Amniotic epithelial cell (primary cell): ENCODE measurements at regions not wholly inside any gene's neighbourhood (a gene's known extent, or its start where the extent isn't known, plus 50 kb on each side); places are given as distances from the start of the nearest gene placed in this dataset.
"Not testable (repeated sequence)": the region's sequence is repeated elsewhere in the genome, so short reads cannot be mapped to it uniquely, and the experiment has no call there.

Source experiments
- DNase-seq: peaks from one replicate; pipeline ENCODE4 v3.0.0-alpha.2; 2010; ENCODE audit warnings: low read depth

DNA sequence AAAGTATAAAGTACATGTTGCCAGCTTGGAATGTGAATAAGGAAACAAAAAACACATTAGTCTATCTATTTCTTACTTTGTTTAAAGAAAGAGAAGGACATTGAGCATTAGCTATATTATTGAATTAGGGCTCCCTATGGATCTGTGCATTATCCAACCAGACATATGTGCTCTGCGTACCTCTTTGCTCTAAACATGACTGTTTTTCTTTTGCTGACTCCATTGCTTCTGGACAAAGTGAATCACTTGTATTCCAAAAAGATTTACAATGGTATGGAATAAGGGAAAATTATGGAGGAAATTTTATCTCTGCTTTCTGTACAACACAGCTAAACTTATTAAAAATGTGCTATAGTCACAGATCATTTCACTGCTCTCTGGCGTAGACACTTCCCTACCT lies 727.8 kb upstream of the LCORL start:
- DNase-seq = no peak

DNA sequence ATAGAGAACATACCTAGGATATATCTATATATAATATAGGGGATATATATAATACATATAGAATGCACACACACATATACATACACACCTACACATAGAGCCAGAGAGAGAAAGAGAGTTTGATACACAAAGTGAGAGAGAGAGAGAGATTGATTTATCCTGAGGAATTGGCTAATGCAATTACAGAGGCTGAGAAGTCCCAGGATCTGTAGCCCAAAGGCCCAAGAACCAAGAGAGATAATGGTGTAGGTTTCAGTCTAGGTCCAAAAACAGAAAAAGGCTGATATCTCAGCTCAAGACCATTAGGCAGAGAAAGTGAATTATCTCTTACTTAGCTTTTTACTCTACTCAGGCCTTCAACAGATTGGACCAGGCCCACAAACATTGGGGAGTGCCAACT lies 715.0 kb upstream of the LCORL start:
- no peak for DNase-seq

DNA sequence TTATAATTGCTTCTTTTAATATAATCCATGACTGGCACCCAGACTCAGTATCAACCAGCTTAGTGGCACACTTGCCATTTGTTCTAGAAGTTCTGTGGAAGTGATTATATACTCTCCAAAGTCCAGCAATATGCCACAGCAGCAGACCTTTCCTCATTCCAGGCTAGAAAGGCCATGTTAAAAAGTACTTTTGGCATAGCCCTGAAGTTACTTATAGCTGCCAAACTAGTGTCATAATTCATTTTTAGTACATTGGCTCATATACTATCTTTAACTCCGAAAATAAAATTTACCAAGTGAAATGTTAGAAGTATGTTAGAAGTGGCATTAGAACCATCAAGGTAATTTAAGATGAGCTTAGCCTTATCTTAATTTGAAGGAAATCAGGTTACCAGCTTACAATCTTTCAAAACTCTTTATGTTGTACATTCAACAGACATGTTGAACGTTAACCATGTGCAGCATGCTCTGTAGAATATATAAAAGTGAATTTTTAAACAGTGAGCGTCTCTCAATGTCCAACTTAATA lies 714.2 kb upstream of the LCORL start:
- no peak for DNase-seq

DNA sequence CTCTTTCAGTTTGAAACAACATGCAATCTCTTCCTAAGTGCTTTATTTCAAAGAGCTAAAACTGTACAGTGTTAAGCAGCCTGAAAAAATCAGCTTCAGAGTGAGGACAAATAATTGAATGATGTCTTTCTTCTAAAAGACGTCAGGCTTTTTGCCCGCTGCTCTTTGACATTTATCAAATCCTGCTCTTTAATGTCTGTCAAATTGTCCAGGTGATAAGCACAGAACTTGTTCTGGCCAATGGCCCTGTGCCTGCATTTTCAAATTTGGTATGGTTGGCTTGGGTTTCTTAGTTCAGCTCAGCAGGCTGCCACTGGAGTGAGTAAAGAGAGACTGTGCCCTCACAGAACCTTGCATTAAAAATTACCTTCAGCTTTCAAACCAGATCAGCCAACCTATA lies 712.9 kb upstream of the LCORL start:
- DNase-seq = no peak

DNA sequence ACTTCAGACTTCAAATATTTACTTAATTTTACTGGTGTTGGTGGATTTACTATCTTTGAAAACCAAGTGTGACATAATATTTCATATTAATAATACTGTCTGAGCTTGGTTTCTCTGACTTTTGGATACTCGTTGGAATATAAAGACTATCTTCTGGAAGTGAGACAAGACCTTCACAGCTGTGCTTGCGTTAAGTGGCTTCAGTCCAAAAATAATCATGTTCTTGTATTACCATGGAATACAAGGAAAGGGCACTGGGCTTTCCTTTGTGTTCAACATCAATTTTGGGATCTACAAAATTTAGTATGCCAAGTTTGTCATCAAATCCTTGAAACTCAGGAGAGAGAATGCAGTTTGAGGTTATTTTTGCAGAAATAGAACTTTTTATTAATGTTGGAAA lies 712.4 kb upstream of the LCORL start:
- DNase-seq = no peak

DNA sequence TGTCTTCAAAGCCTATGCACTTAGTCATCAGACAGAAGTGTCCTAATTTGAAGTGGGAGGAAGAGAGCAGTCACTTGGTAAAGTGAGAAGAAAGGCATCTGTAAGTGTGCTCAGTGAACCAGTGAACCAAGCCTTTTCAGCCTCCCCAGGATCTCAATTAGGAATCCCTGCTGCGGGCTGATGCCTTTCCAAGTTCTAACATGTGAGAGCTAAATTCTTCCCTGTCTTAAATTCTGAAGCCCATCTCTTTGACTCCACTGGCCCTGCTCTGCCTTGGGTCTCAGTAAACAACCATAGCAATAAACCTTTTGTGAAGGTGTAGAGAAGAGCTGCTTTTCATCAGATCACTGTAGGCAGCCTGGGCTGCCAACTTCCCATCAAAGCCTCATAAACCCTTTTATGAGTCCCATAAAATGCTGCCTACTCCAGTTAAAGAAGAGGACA lies 701.2 kb upstream of the LCORL start:
- no peak for DNase-seq

DNA sequence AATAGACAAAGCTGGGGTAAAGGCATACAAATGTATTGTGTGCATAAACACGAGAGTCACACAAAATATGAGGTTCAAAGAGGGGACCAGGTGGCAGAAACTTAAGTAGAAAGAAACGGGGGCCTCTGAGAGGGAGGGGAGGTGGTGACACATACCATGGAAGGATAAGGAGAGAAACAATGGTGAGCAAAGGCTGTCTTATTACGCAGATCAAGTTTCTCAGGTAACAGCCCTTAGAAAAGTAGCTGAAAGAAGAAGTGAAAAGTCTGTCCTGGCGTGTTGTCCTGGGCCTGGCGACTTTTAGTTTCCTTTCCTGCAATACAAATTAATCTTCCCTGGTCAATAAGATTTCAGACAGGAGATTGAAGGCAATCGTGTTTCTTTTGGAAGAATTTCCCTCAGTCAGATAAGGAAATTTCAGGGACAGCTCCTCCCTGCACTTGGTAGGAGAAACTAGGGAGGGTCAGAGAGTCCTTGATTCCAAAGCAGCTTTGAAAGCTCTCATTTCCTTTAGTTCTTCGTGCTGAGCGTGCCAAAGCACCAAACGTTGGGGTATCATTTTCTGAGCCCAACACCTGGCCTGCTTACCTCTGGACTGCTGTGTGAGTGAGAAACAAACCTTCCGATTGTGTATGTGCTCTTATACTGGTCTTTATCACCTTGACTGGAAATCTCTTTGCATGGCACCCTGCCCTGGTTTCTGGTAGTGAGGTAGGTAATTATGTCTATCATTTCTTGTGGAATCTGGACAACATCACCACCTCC lies 676.7 kb upstream of the LCORL start:
- no peak for DNase-seq

DNA sequence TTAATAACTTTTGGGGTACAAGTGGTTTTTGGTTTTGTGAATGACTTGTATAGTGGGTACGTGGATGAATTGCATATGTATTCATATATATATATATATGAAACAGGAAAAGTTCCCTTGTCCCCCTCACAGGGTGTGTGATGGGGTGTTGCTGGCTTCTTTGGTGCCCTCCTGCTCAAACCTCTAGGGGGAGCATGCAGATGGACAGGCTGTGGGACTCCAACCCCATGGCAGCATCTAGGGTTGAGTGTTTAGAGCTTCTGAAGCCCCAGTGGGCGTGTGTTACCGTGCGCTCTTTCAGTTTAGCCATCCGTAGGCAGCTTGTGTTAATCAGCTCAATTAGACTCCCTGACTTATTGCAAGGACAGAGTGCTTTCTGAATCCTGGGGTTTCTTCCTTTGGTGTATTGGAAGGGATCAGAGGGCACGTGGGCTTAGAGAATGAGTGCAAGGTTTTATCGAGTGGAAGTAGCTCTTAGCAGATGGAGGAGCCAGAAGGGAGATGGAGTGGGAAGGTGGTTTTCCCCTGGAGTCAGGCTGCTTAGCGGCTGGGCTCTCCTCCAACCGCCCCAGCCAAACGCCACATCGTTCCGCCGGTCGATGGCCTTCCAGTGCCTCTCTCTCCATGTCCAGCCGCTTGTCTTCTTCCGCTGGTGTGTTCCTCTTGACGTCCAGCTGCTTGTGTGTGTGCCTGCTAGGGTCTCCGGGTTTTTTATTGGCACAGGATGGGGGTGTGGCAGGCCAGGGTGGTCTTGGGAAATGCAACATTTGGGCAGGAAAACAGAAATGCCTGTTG lies 674.4 kb upstream of the LCORL start:
- no peak for DNase-seq

DNA sequence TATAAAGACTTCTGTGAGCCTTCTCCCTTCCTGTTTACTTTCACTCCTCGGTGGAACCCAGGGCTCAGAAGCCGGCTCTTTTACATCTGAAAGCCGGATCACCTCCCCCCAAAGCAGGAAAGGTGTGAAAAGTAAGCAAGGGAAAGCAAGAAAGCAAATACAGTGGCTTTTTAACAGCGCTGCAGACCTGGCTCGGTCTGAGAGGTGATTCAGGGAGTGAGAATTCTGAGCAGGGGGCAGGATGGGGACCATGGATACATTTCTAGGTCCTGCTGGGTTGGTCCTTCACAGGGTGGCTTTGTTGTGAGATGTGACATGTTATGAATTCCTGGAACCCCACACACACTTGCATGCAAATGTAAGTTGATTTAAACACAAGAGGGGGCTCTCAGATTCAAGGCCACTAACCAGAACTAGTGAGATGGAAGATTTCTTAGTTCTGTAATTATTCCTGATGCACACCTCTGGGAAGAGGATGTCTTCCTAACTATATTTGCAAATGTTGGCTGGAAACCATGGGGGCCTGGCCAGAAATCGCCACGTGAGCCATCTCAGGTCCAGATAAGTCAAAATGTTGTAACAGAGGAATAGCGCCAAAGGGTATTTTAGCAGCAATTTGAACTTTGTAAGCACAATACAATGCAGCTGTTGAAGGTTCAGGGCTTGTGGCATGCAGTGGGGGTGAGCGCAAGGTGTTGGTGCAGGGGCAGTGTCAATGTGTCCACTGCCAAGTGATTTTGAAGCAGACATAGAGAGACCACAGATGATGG lies 670.1 kb upstream of the LCORL start:
- DNase-seq = peak; percentile 5

DNA sequence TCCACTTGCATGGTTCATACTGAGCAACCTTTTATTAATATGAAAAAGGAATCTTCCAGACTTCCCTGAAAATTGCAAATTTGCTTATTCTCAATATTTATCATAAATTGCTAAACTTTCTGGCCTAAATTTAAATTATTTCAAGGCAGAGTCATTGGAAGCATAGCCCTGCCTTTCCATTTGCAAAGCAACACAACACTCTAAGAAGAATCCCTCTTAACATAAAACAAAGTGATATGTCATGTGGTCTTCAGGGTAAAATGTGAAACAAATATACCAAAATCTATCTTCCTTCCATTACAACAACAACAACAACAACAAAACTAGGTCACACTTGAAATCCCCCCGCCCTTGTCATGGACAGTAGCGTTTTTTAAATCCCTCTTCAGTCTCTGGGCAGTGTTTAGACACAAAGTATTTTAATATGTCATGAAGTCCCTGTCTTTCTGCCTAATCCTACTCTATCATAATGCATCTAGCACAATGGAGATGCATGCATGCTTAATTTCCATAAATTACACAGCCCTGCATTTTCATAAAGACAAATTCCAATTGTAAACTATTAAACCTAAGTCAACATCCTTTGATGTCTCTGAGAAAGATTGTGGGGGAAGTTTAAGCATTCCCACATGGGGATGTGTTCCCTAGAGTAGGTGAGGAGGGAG lies 668.9 kb upstream of the LCORL start:
- no peak for DNase-seq

DNA sequence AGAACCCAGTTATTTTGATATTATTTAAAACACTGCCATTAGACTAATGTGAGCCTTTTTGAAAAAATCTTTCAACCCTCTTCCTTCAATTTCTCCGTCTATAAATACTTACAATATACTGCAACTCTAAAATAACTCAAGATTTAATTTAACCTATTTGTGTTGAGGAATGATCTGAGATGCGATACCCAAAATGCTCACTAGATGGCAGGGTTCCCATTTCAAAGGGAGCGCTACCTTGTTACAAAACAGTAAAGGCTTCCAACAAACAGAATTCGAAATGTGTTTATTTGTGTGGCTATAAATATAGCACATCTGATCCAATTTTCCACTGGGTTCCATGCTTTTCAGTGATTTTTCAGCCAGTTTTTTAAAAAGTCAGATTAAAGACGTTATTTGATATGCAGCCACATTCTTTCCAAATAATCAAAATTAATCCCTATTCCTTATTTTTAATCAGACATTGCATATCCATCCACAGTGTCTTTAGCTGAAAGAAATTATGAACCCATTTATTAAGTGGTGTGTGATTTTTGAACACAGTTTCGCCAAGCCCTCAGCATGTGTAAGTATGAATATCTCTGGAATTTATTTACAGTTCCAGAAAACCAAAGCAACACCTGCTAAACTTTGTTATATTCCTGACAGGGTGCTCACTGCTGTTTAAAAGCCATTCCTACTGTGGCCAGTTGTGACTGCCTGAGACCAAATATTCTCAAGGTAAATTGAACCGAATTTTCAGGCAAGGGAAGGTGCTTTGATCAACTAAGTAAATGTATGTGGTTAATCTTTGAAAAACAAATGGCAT lies 668.0 kb upstream of the LCORL start:
- peak; percentile 63 for DNase-seq

DNA sequence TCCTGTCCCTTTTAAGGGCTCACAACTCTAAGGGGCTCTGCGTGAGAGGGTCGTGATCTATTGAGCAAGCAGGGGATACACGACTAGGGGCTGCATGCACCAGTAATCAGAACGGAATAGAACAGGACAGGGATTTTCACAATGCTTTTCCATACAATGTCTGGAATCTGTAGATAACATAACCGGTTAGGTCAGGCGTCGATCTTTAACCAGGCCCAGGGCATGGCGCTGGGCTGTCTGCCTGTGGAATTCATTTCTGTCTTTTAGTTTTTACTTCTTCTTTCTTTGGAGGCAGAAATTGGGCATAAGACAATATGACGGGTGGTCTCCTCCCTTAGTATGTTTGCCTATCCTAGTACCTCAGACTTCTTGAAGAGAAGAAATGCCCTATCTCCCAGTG lies 666.8 kb upstream of the LCORL start:
- DNase-seq = not testable (repeated sequence)

DNA sequence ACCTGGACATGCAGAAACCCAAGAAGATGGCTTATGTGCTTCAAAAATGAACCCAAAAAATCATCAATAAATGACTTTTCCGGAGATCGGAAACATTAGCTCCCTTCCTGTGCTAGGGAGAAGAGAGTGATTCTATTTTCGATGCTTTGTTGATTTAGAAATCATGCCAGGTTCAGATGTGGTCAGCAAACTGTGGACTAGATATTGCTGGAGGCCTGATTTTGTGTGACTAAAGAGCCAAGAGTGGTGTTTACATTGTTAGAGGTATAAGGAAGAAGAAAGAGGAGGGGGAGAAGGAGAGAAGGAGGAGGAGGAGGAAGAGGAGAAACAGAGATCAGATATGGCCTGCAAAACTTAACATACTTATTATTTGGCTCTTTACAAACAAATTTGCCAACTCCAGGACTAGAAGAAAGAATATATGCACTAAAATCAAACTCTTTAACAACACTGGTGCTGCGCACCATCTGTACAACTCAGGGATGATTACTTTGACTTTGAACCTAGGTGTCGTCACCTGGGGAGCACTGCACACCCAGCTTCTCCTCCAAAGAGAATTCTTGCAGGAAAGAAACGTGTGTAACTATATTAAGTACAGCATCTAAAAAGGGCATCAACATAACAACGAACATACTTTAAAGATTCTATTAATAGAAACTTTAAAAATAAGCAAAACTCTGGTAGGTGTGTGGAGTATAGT lies 664.9 kb upstream of the LCORL start:
- no peak for DNase-seq

DNA sequence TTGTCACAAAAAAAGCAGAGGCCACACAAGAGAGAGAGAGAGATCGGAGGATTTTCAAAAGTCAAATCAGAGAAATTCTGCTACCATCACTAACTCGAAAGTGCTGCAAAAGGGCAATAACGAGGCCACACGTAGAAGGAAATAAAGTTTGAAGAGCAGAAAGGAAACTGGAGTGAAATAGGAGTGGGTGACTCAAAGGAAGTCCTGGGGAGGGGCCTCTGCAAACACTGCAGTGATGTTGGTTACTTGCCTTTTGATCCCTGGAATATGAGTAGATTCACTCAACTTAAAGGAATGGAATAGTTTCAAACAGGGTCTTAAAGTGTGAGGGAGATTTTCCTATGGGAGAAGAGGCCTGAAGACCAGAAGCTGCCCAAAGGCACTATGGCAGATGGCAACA lies 663.4 kb upstream of the LCORL start:
- DNase-seq = no peak

DNA sequence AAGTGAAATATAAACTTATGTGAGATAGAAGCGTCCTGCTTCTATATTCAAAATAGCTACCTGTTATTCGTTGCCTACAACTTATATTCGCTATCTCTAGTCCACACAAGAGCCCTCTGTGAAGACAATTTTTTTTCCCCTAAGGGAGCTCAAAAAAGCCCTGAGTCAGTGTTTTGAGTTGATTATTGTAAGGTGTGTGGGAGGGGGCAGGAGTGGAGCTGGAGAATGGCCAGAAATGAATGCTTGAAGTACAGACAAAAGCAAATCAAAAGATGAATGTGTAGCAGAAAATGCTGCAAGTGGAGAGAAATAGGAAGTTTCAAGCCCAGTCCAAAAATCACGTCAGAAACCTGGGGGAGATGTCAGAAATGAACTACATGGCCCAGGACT lies 655.0 kb upstream of the LCORL start:
- peak; percentile 4 for DNase-seq

DNA sequence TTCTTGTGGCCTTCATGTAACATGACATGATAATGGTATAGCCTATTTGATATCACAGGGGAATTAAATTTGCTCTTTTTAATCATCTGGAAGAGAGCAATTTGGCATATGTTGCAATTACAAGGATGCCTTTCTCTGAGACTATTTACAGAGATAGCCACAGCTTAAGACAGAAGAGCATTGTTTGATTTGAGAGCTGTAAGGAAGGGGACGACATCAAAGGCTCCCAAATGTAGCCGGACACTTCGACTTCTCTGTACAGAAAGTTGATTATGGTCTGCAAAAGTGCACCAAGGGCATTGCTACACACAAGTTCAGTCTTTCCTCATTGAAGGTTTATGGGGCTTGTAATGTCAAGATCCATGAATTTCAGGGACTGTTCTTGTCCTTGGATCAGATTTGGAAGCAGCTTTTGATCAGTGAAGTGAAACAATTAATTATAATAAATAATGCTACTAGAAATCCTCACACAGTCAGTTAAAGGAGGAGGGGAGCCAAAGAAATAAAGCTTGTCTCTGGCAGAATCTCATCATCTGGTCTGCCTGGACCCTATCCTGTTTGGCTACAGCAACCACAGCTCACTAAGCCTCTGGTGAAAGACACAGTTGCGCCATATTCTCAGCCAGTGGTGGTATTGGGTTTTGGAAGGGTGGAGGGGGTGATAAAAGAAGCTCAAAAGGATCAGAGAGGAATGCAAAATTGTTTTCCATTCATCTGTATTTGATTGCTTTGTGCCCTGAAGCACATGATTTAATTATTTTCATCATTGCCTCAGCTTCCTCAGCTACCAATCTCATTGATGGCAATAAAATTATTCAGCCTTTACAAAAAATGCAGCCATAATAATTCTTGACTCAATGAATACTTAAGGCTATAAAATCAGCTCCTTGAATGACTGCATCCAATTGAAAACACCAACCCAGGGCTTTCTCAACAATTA lies 654.3 kb upstream of the LCORL start:
- peak; percentile 14 for DNase-seq

DNA sequence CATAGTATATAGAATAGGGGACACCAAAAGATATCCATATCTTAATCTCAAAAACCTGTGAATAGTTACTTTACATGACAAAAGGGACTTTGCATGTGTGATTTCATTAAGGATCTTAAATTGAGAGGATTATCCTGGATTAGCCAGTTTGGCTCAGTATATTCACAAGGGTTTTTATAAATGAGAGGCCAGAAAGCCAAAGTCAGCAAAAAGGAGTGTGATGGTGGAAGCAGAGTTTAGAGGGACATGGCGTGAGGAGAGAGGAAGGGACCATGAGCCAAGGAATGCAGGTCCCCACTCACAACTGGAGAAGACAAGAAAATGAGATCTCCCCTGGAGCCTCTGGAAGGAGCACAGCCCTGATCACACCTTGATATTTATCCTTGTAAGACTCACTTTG lies 648.5 kb upstream of the LCORL start:
- no peak for DNase-seq

DNA sequence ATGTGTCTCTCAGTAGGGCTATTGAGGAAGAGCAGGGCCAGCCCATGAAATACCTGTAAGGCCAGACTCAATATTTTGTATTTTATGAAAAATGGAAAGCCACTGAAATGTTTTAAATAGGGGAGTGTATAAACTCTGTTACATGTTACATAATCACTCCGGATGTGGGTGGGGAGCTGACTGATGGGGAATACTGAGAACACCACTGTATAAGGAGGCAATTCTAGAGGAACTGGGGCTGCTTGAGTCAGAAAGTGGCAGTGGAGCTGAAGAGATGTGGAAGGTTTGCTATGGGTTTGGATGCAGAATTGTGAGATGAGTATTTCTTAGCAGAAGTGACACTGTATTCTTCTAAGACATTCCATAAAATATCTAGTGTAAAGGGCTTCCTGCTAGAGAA lies 647.8 kb upstream of the LCORL start:
- no peak for DNase-seq

DNA sequence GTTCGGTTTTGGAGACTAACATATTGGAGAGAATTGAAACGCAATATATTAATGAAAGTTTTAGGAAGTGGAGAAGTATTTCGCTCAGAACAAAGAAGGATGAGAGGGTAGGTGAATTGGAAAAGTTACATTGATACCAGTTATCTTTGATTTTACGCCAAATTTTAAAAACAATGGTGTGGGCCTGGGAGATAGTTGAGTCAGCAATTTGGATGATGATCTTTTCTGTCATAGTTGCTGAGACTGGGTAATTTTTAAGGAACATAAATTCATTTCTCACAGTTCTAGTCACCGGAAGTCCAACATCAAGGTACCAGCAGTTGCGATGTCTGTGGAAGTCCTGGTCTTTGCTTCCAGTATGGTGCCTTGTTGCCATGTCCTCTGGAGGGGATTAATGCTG lies 644.8 kb upstream of the LCORL start:
- DNase-seq = no peak
